H1 (cell line): ENCODE measurements at regions not wholly inside any gene's neighbourhood (a gene's known extent, or its start where the extent isn't known, plus 50 kb on each side); places are given as distances from the start of the nearest gene placed in this dataset.

Experiments
- ATF2 ChIP-seq: IDR thresholded peaks from 2 replicates; pipeline ENCODE4 v1.6.1; 2012; ENCODE audit warnings: low read length, inconsistent platforms
- CEBPB ChIP-seq: IDR thresholded peaks from 2 replicates; pipeline ENCODE4 v1.6.1; 2012; ENCODE audit warnings: low read depth, low read length
- CTBP2 ChIP-seq: IDR thresholded peaks from 2 replicates; pipeline ENCODE4 v1.7.0; 2011; ENCODE audit warnings: borderline replicate concordance, mild to moderate bottlenecking, moderate library complexity, mixed read lengths, low read length; ENCODE audit not compliant: insufficient read depth, insufficient read length
- EP300 ChIP-seq, 2 experiments: IDR thresholded peaks; 1 replicate in 1 of 2; 2 replicates in 1 of 2; pipeline ENCODE4 v1.6.1; 2011 to 2012; ENCODE audit warnings: low read depth in 2 of 2, low read length in 2 of 2, mild to moderate bottlenecking in 2 of 2, borderline replicate concordance in 1 of 2, inconsistent platforms in 1 of 2, moderate library complexity in 1 of 2
- FOSL1 ChIP-seq: IDR thresholded peaks from 2 replicates; pipeline ENCODE4 v1.6.1; 2011; ENCODE audit warnings: mild to moderate bottlenecking, low read depth, low read length, moderate library complexity; ENCODE audit not compliant: insufficient read depth
- PHF8 ChIP-seq: fragments of 200-600 bp; sonication (generic); conservative IDR thresholded peaks from 2 replicates; pipeline ENCODE4 v1.7.1; 2012; ENCODE audit warnings: low read depth, mild to moderate bottlenecking, inconsistent platforms, low read length, moderate library complexity
- TEAD4 ChIP-seq: IDR thresholded peaks from 2 replicates; pipeline ENCODE4 v1.6.1; 2012; ENCODE audit warnings: low read depth, low read length, inconsistent platforms, mixed read lengths

- no peak for TF ChIP-seq PHF8
- no peak for TF ChIP-seq EP300 (IDR thresholded peaks at IDR 0.05; ENCODE audit: borderline replicate concordance in 1 of 2, low read depth in 2 of 2, low read length in 2 of 2)
- no peak for TF ChIP-seq TEAD4
- no peak for TF ChIP-seq ATF2
- no peak for TF ChIP-seq FOSL1
- TF ChIP-seq CTBP2: no peak
- TF ChIP-seq CEBPB: no peak
These were observed 645.6 kb downstream of the PLA2G4A start (continued) for GRCh38 chr1:187474336-187474735.
